Endodermal cell (in vitro differentiated cells): ENCODE measurements at regions not wholly inside any gene's neighbourhood (a gene's known extent, or its start where the extent isn't known, plus 50 kb on each side); places are given as distances from the start of the nearest gene placed in this dataset.

Experiments
- DNase-seq: peaks from one replicate; pipeline ENCODE4 v3.0.0-alpha.2; 2017
- H3K27ac ChIP-seq: 2 replicates; pipeline ENCODE4 v1.5.1; 2013; ENCODE audit warnings: mild to moderate bottlenecking, low read depth, low read length, moderate library complexity
- H3K27me3 ChIP-seq: 2 replicates; pipeline ENCODE4 v1.6.1; 2013; ENCODE audit warnings: mild to moderate bottlenecking, low read length, moderate library complexity; ENCODE audit not compliant: insufficient read depth, control insufficient read depth, poor library complexity, severe bottlenecking
- H3K36me3 ChIP-seq: 2 replicates; pipeline ENCODE4 v1.7.0; 2013; ENCODE audit warnings: mild to moderate bottlenecking, low read length, moderate library complexity; ENCODE audit not compliant: control insufficient read depth, insufficient read depth
- H3K4me1 ChIP-seq: one replicate; pipeline ENCODE4 v1.7.0; 2013; ENCODE audit warnings: low read length; ENCODE audit not compliant: control insufficient read depth, insufficient read depth
- H3K4me3 ChIP-seq: 2 replicates; pipeline ENCODE4 v1.5.1; 2013; ENCODE audit warnings: mild to moderate bottlenecking, low read length, moderate library complexity
- H3K9ac ChIP-seq: 2 replicates; pipeline ENCODE4 v1.6.1; 2013; ENCODE audit warnings: mild to moderate bottlenecking, low read length, moderate library complexity; ENCODE audit not compliant: poor library complexity, severe bottlenecking; ENCODE audit errors: extremely low read depth
- H3K9me3 ChIP-seq: 2 replicates; pipeline ENCODE4 v1.6.1; 2013; ENCODE audit warnings: mild to moderate bottlenecking, low read length, moderate library complexity; ENCODE audit not compliant: control insufficient read depth
- H3K27ac Mint-ChIP-seq: 2 replicates; pipeline ENCODE4 v1.8.0; 2020; ENCODE audit warnings: mixed read lengths
- H3K27me3 Mint-ChIP-seq: 2 replicates; pipeline ENCODE4 v1.8.0; 2021; ENCODE audit warnings: mild to moderate bottlenecking, mixed read lengths; ENCODE audit not compliant: insufficient read depth
- H3K36me3 Mint-ChIP-seq: 2 replicates; pipeline ENCODE4 v1.8.0; 2020; ENCODE audit warnings: low read depth, mixed read lengths
- H3K4me1 Mint-ChIP-seq: 2 replicates; pipeline ENCODE4 v1.8.0; 2020; ENCODE audit warnings: mixed read lengths
- H3K4me3 Mint-ChIP-seq: 2 replicates; pipeline ENCODE4 v1.8.0; 2020; ENCODE audit warnings: mild to moderate bottlenecking, moderate library complexity, mixed read lengths
- H3K9me3 Mint-ChIP-seq: 2 replicates; pipeline ENCODE4 v1.8.0; 2020; ENCODE audit warnings: mild to moderate bottlenecking, mixed read lengths
- CTCF ChIP-seq: fragments of 200-600 bp; sonication (generic); conservative IDR thresholded peaks from 2 replicates; pipeline ENCODE4 v1.5.0; 2021; ENCODE audit warnings: antibody characterized with exemption, mild to moderate bottlenecking
- WGBS, 2 experiments: methylation state at CpG; one replicate each; pipeline versions ENCODE4 v1.1.5 to v1.1.7; 2013; ENCODE audit warnings: missing lambda C conversion rate in 2 of 2, mixed read lengths in 1 of 2; ENCODE audit not compliant: insufficient coverage in 1 of 2, insufficient read length in 1 of 2; 5-methylcytosine and 5-hydroxymethylcytosine counted together

GRCh38 chr9:12065050-12065449 lies 628.1 kb upstream of the TYRP1 start:
- peaks cover 5% of the 10 kb centered on the region for H3K27me3 Mint-ChIP-seq
- WGBS, 2 experiments = 93 to 100% methylated on average over 2 to 3 of the region's 3 CpGs
- H3K9me3 Mint-ChIP-seq = peaks cover 3% of the 10 kb centered on the region
- Histone ChIP-seq H3K27me3 (peaks cover 18% of the 10 kb centered on the region), H3K36me3 (no peaks in the 10 kb centered on the region), H3K4me1 (no peaks in the 10 kb centered on the region), H3K27ac (no peak overlapping the region), H3K4me3 (no peak overlapping the region), H3K9ac (no peak overlapping the region), H3K9me3 (peaks cover 4% of the 10 kb centered on the region)
- peaks cover 6% of the 10 kb centered on the region for H3K4me1 Mint-ChIP-seq
- DNase-seq = no peak
- no peaks in the 10 kb centered on the region for H3K36me3 Mint-ChIP-seq
- no peak for TF ChIP-seq CTCF
- no peak overlapping the region for H3K4me3 Mint-ChIP-seq
- no peak overlapping the region for H3K27ac Mint-ChIP-seq

DNA sequence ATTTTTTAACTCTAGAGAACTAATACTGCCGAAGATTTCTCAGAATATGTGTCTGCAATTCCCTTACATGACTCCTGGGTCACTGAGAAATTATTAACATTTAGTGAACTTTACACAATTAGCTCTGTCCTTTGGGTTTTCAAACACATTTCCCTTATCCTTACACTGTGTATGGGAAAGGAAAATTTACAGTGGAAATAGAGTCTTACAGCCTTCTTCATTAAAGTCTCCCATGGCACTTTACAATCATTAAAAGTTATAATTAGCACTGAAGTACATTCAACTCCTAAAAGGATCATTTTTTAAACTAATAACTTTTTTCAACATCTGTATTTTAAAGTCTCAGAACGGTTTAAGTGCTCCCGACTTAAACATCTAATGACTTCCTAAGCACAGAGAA lies 627.5 kb upstream of the TYRP1 start:
- peaks cover 5% of the 10 kb centered on the region for H3K27me3 Mint-ChIP-seq
- Histone ChIP-seq H3K27me3 (peaks cover 18% of the 10 kb centered on the region), H3K27ac (no peak overlapping the region), H3K36me3 (no peaks in the 10 kb centered on the region), H3K9me3 (peaks cover 10% of the 10 kb centered on the region), H3K4me1 (no peaks in the 10 kb centered on the region), H3K9ac (no peak overlapping the region), H3K4me3 (no peak overlapping the region)
- 92 to 100% methylated on average over 3 of the region's 3 CpGs for WGBS, 2 experiments
- H3K36me3 Mint-ChIP-seq = no peaks in the 10 kb centered on the region
- peaks cover 6% of the 10 kb centered on the region for H3K4me1 Mint-ChIP-seq
- no peak for DNase-seq
- H3K4me3 Mint-ChIP-seq = no peak overlapping the region
- peaks cover 3% of the 10 kb centered on the region for H3K9me3 Mint-ChIP-seq
- no peak overlapping the region for H3K27ac Mint-ChIP-seq
- TF ChIP-seq CTCF = no peak

DNA sequence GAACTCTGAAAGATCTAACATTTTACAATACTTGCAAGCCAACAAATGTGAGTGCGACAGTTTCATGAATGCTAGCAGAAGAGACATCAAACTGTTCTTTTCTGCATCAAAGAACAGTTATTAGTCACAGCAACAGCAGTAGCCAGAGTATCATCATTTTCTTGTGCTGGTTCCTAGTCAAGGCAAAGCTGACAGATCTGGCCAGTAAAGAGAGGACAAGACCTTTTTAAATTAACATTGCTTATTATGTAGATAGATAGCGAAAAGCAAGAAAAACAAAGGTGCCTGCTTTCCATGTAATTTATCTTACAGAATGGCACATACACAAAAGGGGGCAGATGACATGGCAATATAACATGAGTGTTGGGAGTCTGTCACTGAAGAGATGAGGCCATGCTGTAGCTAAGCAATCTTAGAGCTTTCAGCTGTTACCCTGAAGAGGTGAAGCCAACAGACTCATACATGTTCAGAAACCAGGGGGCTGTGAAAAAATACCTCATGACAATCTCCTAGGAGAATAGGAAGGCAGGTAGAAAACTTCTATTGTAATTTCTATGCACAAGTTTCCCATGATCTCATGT lies 626.6 kb upstream of the TYRP1 start:
- peaks cover 18% of the 10 kb centered on the region for H3K27me3 ChIP-seq
- Mint-ChIP-seq H3K27ac (no peak overlapping the region), H3K4me1 (peaks cover 6% of the 10 kb centered on the region), H3K4me3 (no peak overlapping the region), H3K36me3 (peaks cover 2% of the 10 kb centered on the region), H3K9me3 (peaks cover 9% of the 10 kb centered on the region), H3K27me3 (peaks cover 5% of the 10 kb centered on the region)
- H3K9ac ChIP-seq = no peak overlapping the region
- no peak overlapping the region for H3K4me3 ChIP-seq
- DNase-seq = no peak
- H3K9me3 ChIP-seq = peaks cover 13% of the 10 kb centered on the region
- no peak overlapping the region for H3K27ac ChIP-seq
- H3K36me3 ChIP-seq = no peaks in the 10 kb centered on the region
- no peaks in the 10 kb centered on the region for H3K4me1 ChIP-seq
- 93 to 96% methylated on average over 2 of the region's 2 CpGs for WGBS, 2 experiments
- TF ChIP-seq CTCF = no peak
